Esophagus (tissue), 2 donors: ENCODE measurements at regions not wholly inside any gene's neighbourhood (a gene's known extent, or its start where the extent isn't known, plus 50 kb on each side); places are given as distances from the start of the nearest gene placed in this dataset.

Experiments
- H3K27ac ChIP-seq, 2 donors: one replicate each; pipeline ENCODE4 v1.5.1; 2013; ENCODE audit warnings: low read depth in 2 of 2, mild to moderate bottlenecking in 2 of 2, inconsistent platforms in 1 of 2, low read length in 1 of 2, moderate library complexity in 1 of 2
- H3K27me3 ChIP-seq, 2 donors: one replicate each; pipeline ENCODE4 v1.6.1; 2013; ENCODE audit warnings: low read length in 2 of 2, control low read depth in 1 of 2, mild to moderate bottlenecking in 1 of 2; ENCODE audit not compliant: insufficient read depth in 2 of 2, control insufficient read depth in 1 of 2
- H3K36me3 ChIP-seq, 2 donors: one replicate each; pipeline ENCODE4 v1.6.1; 2013; ENCODE audit warnings: low read length in 1 of 2; ENCODE audit not compliant: control insufficient read depth in 2 of 2, insufficient read depth in 2 of 2
- H3K4me1 ChIP-seq, 2 donors: one replicate each; pipeline ENCODE4 v1.6.1; 2013; ENCODE audit warnings: low read length in 1 of 2; ENCODE audit not compliant: control insufficient read depth in 2 of 2, insufficient read depth in 2 of 2
- H3K4me3 ChIP-seq, 2 donors: one replicate each; pipeline ENCODE4 v1.5.1; 2013; ENCODE audit warnings: low read length in 2 of 2, mild to moderate bottlenecking in 2 of 2, low read depth in 1 of 2, moderate library complexity in 1 of 2
- H3K9me3 ChIP-seq, 2 donors: one replicate each; pipeline ENCODE4 v1.6.1; 2013; ENCODE audit warnings: mild to moderate bottlenecking in 2 of 2, low read depth in 1 of 2, low read length in 1 of 2, moderate library complexity in 1 of 2; ENCODE audit not compliant: control insufficient read depth in 2 of 2, insufficient read depth in 1 of 2
- WGBS, 2 donors: extraction: QIAGEN DNeasy Blood & Tissue Kit; methylation state at CpG; one replicate each; pipeline ENCODE4 v1.1.7; 2013; 5-methylcytosine and 5-hydroxymethylcytosine counted together
- donor health status: healthy with polysubstance abuse.
- donor health status: Bipolar disorder and iron deficiency.

GRCh38 chr4:136847881-136848621, 684.2 kb downstream of the PCDH18 start:
- H3K4me1 ChIP-seq, result no peaks in the 10 kb centered on the region
- WGBS, 2 donors, result 92 to 94% methylated on average over 6 of the region's 6 CpGs
- no peaks in the 10 kb centered on the region for H3K27me3 ChIP-seq
- no peaks in the 10 kb centered on the region for H3K36me3 ChIP-seq
- H3K4me3 ChIP-seq, result no peak overlapping the region
- H3K9me3 ChIP-seq, result no peaks in the 10 kb centered on the region
- H3K27ac ChIP-seq, result no peak overlapping the region

- Histone ChIP-seq H3K36me3 (no peaks in the 10 kb centered on the region), H3K4me1 (no peaks in the 10 kb centered on the region), H3K4me3 (no peak overlapping the region), H3K27me3 (no peaks in the 10 kb centered on the region), H3K27ac (no peak overlapping the region), H3K9me3 (peaks cover 0 to 3% of the 10 kb centered on the region in 2 donors)
- 69 to 80% methylated on average over 2 of the region's 2 CpGs for WGBS, 2 donors
These were observed 690.8 kb downstream of the PCDH18 start for GRCh38 chr4:136841526-136841925.

- H3K27ac ChIP-seq, result no peak overlapping the region
- no peaks in the 10 kb centered on the region for H3K27me3 ChIP-seq
- no peaks in the 10 kb centered on the region for H3K4me1 ChIP-seq
- H3K4me3 ChIP-seq, result no peak overlapping the region
- no peaks in the 10 kb centered on the region for H3K36me3 ChIP-seq
- peaks cover 0 to 3% of the 10 kb centered on the region in 2 donors for H3K9me3 ChIP-seq
These were observed 693.7 kb downstream of the PCDH18 start for GRCh38 chr4:136838607-136839006.

GRCh38 chr4:136831553-136831952, 700.7 kb downstream of the PCDH18 start:
- H3K36me3 ChIP-seq, result no peaks in the 10 kb centered on the region
- H3K9me3 ChIP-seq, result no peaks in the 10 kb centered on the region
- H3K4me1 ChIP-seq, result no peaks in the 10 kb centered on the region
- WGBS, 2 donors, result 77 to 86% methylated on average over 3 of the region's 3 CpGs
- no peak overlapping the region for H3K4me3 ChIP-seq
- H3K27ac ChIP-seq, result no peak overlapping the region
- no peaks in the 10 kb centered on the region for H3K27me3 ChIP-seq

- no peaks in the 10 kb centered on the region for H3K4me1 ChIP-seq
- H3K9me3 ChIP-seq, result no peaks in the 10 kb centered on the region
- no peaks in the 10 kb centered on the region for H3K36me3 ChIP-seq
- no peak overlapping the region for H3K4me3 ChIP-seq
- no peak overlapping the region for H3K27ac ChIP-seq
- no peaks in the 10 kb centered on the region for H3K27me3 ChIP-seq
These were observed 703.0 kb downstream of the PCDH18 start for GRCh38 chr4:136829280-136829679.

GRCh38 chr4:136823020-136823419, 709.3 kb downstream of the PCDH18 start:
- no peak overlapping the region for H3K27ac ChIP-seq
- 85 to 87% methylated on average over 8 of the region's 8 CpGs for WGBS, 2 donors
- peaks cover 0 to 5% of the 10 kb centered on the region in 2 donors for H3K9me3 ChIP-seq
- no peaks in the 10 kb centered on the region for H3K4me1 ChIP-seq
- no peaks in the 10 kb centered on the region for H3K27me3 ChIP-seq
- H3K4me3 ChIP-seq, result no peak overlapping the region
- H3K36me3 ChIP-seq, result no peaks in the 10 kb centered on the region

GRCh38 chr4:136818811-136819330, 713.4 kb downstream of the PCDH18 start:
- Histone ChIP-seq H3K4me1 (no peaks in the 10 kb centered on the region), H3K36me3 (no peaks in the 10 kb centered on the region), H3K27me3 (no peaks in the 10 kb centered on the region), H3K27ac (no peak overlapping the region), H3K9me3 (peaks cover 0 to 2% of the 10 kb centered on the region in 2 donors), H3K4me3 (no peak overlapping the region)
- 28 to 30% methylated on average over 1 of the region's 1 CpG for WGBS, 2 donors

- Histone ChIP-seq H3K9me3 (peaks cover 12 to 15% of the 10 kb centered on the region in 2 donors), H3K36me3 (no peaks in the 10 kb centered on the region), H3K27me3 (no peaks in the 10 kb centered on the region), H3K27ac (no peak overlapping the region), H3K4me3 (no peak overlapping the region), H3K4me1 (no peaks in the 10 kb centered on the region)
- 95 to 96% methylated on average over 39 to 42 of the region's 42 CpGs for WGBS, 2 donors
These were observed 720.0 kb downstream of the PCDH18 start for GRCh38 chr4:136812100-136812880.

- peaks cover 12 to 15% of the 10 kb centered on the region in 2 donors for H3K9me3 ChIP-seq
- H3K4me3 ChIP-seq, result no peak overlapping the region
- H3K36me3 ChIP-seq, result no peaks in the 10 kb centered on the region
- H3K27me3 ChIP-seq, result no peaks in the 10 kb centered on the region
- 95 to 96% methylated on average over 14 of the region's 14 CpGs for WGBS, 2 donors
- H3K4me1 ChIP-seq, result no peaks in the 10 kb centered on the region
- no peak overlapping the region for H3K27ac ChIP-seq
These were observed 720.7 kb downstream of the PCDH18 start for GRCh38 chr4:136811496-136812077.
